OCI-LY3 (cell line): ENCODE measurements at regions not wholly inside any gene's neighbourhood (a gene's known extent, or its start where the extent isn't known, plus 50 kb on each side); places are given as distances from the start of the nearest gene placed in this dataset.

ENCODE experiments used
- CTCF ChIP-seq: fragments of 200-600, 300-600 bp; sonication (generic); IDR thresholded peaks from 2 replicates; pipeline ENCODE4 v1.5.1; 2014; ENCODE audit warnings: antibody characterized with exemption, low read length, low read depth
- EZH2phosphoT487 ChIP-seq: fragments of 200-600 bp; shearing (Covaris generic); IDR thresholded peaks from 2 replicates; pipeline ENCODE4 v1.6.1; 2018; ENCODE audit warnings: antibody characterized with exemption, mixed run types, low read depth

- TF ChIP-seq CTCF, result no peak
- TF ChIP-seq EZH2phosphoT487, result no peak
Observed at GRCh38 chr6:167685654-167686053, 141.1 kb upstream of the AFDN start.
